Liver (tissue), 8 donors: ENCODE measurements at regions not wholly inside any gene's neighbourhood (a gene's known extent, or its start where the extent isn't known, plus 50 kb on each side); places are given as distances from the start of the nearest gene placed in this dataset.

Experiments
- DNase-seq: peaks from one replicate; pipeline ENCODE4 v3.0.0-alpha.2; 2017; ENCODE audit warnings: low spot score
- H3K27ac ChIP-seq, 2 donors: one replicate each; pipeline ENCODE4 v1.7.0; 2013; ENCODE audit warnings: inconsistent platforms in 2 of 2, low read length in 2 of 2, control low read depth in 1 of 2, low read depth in 1 of 2, mild to moderate bottlenecking in 1 of 2
- H3K27me3 ChIP-seq, 4 donors: one replicate each; pipeline versions ENCODE4 v1.6.1 to v1.7.0; 2013; ENCODE audit warnings: low read length in 3 of 4, inconsistent platforms in 1 of 4, mild to moderate bottlenecking in 1 of 4, moderate library complexity in 1 of 4; ENCODE audit not compliant: control insufficient read depth in 4 of 4, insufficient read depth in 4 of 4
- H3K36me3 ChIP-seq, 4 donors: one replicate each; pipeline versions ENCODE4 v1.6.1 to v1.7.0; 2013; ENCODE audit warnings: low read length in 3 of 4, mild to moderate bottlenecking in 3 of 4, low read depth in 1 of 4, moderate library complexity in 1 of 4; ENCODE audit not compliant: control insufficient read depth in 4 of 4, insufficient read depth in 3 of 4
- H3K4me1 ChIP-seq, 4 donors: one replicate each; pipeline versions ENCODE4 v1.6.1 to v1.7.0; 2013; ENCODE audit warnings: low read length in 3 of 4, mild to moderate bottlenecking in 3 of 4, moderate library complexity in 1 of 4; ENCODE audit not compliant: control insufficient read depth in 4 of 4, insufficient read depth in 4 of 4
- H3K4me3 ChIP-seq, 3 donors: one replicate each; pipeline versions ENCODE4 v1.6.1 to v1.7.0; 2013; ENCODE audit warnings: low read length in 3 of 3, control low read depth in 1 of 3, low read depth in 1 of 3, mild to moderate bottlenecking in 1 of 3
- H3K9ac ChIP-seq, 2 donors: one replicate each; pipeline ENCODE4 v1.7.0; 2013; ENCODE audit warnings: low read length in 2 of 2, mild to moderate bottlenecking in 2 of 2, moderate library complexity in 2 of 2, control low read depth in 1 of 2, low read depth in 1 of 2
- H3K9me3 ChIP-seq, 4 donors: one replicate each; pipeline versions ENCODE4 v1.6.1 to v1.7.0; 2013; ENCODE audit warnings: low read length in 3 of 4; ENCODE audit not compliant: control insufficient read depth in 4 of 4
- FOXA1 ChIP-seq: IDR thresholded peaks from 2 replicates; pipeline ENCODE4 v1.6.1; 2016; ENCODE audit warnings: antibody characterized with exemption
- GABPA ChIP-seq, 2 donors: IDR thresholded peaks in 1 of 2; conservative IDR thresholded peaks in 1 of 2; 2 replicates each; pipeline ENCODE4 v1.6.1; 2016; ENCODE audit warnings: antibody characterized with exemption in 2 of 2, mild to moderate bottlenecking in 1 of 2, moderate library complexity in 1 of 2
- HNF4A ChIP-seq, 2 donors: conservative IDR thresholded peaks; 2 replicates each; pipeline ENCODE4 v1.6.1; 2016; ENCODE audit warnings: antibody characterized with exemption in 2 of 2, mild to moderate bottlenecking in 2 of 2
- HNF4G ChIP-seq: IDR thresholded peaks from 2 replicates; pipeline ENCODE4 v1.6.1; 2016; ENCODE audit warnings: antibody characterized with exemption
- JUND ChIP-seq, 2 donors: IDR thresholded peaks; 2 replicates each; pipeline ENCODE4 v1.6.1; 2016; ENCODE audit warnings: antibody characterized with exemption in 2 of 2
- RAD21 ChIP-seq, 2 donors: IDR thresholded peaks; 2 replicates each; pipeline ENCODE4 v1.6.1; 2016; ENCODE audit warnings: antibody characterized with exemption in 2 of 2, mild to moderate bottlenecking in 2 of 2
- RXRA ChIP-seq, 2 donors: IDR thresholded peaks; 2 replicates each; pipeline ENCODE4 v1.6.1; 2017 to 2018; ENCODE audit warnings: antibody characterized with exemption in 2 of 2, mild to moderate bottlenecking in 1 of 2
- SP1 ChIP-seq: IDR thresholded peaks from 2 replicates; pipeline ENCODE4 v1.6.1; 2018; ENCODE audit warnings: antibody characterized with exemption, mild to moderate bottlenecking
- TAF1 ChIP-seq: conservative IDR thresholded peaks from 2 replicates; pipeline ENCODE4 v1.6.1; 2016; ENCODE audit warnings: antibody characterized with exemption, mild to moderate bottlenecking
- YY1 ChIP-seq: IDR thresholded peaks from 2 replicates; pipeline ENCODE4 v1.6.1; 2016; ENCODE audit warnings: antibody characterized with exemption, mild to moderate bottlenecking
- WGBS: extraction: QIAGEN DNeasy Blood & Tissue Kit; methylation state at CpG from one replicate; pipeline ENCODE4 v1.1.7; 2013; 5-methylcytosine and 5-hydroxymethylcytosine counted together
- TF ChIP-seq, protein P1 (sequence below): IDR thresholded peaks from 2 replicates; pipeline ENCODE4 v1.6.1; 2016; ENCODE audit warnings: antibody characterized with exemption, mild to moderate bottlenecking
- TF ChIP-seq, protein P2 (sequence below): IDR thresholded peaks from 2 replicates; pipeline ENCODE4 v1.6.1; 2016; ENCODE audit warnings: antibody characterized with exemption
- TF ChIP-seq, protein P3 (sequence below): fragments of 150-350 bp; IDR thresholded peaks from 2 replicates; pipeline ENCODE4 v1.5.1; 2017; ENCODE audit warnings: improper control_type of control experiment, low read depth, low read length; ENCODE audit not compliant: missing input control
- TF ChIP-seq, protein P4 (sequence below): IDR thresholded peaks from 2 replicates; pipeline ENCODE4 v1.6.1; 2016; ENCODE audit warnings: antibody characterized with exemption
- TF ChIP-seq, protein P5 (sequence below): IDR thresholded peaks from 2 replicates; pipeline ENCODE4 v1.6.1; 2016; ENCODE audit warnings: antibody characterized with exemption
- donor health status: healthy.
- donor health status: healthy.
- donor health status: healthy.
- donor health status: healthy.
- donor health status: healthy.

DNA sequence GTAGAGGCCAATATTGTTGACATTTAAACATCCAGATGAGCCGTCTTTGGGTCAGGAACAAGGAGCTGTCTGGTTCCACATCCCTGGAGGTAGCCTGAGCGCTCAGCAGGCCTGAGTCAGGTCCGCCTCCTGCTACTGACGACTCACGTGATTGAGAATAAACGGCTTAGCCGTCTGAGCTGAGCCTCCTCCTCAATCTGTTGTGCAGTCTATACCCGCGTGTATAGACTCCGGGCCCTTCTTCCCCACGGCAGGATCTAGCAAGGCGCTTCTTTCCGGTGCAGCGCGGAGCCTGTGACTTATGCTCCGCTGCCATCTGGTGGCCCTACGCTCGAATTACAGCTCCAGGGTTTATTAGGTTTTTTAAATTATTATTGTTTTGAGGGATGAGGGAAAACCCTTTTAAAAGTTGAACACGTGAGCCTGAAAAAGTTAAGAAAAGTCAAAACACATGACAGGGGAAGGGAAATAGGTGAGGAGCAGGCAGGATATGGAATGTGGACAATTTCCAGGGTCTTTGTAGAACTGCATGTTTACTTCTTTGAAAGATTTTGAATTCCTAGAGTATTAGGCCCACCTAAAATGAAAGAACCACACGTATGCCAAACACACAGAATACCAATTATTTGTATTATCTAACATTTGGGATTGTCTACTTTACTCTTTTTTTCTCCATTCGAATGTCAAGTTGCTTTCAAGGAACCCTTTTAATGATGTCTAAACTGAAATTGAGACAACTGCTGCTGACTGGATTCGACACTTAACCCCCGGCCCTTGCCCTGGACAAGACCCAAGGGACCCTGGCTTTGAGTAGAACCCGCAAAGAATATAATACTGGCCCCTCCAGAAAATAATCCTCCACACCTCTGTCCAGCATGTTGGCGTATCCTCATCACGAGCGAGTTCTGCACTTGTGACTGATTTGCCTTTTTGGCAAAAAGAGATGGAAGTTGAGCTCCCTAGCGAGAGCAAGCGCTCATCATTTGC is 112.4 kb upstream of the ZNF236 start:
- peak overlapping the region in 1 of 2 donors; percentile 22 for H3K9ac ChIP-seq
- H3K4me3 ChIP-seq, result no peak overlapping the region
- DNase-seq, result peak; percentile 55
- TF ChIP-seq, protein P1, sequence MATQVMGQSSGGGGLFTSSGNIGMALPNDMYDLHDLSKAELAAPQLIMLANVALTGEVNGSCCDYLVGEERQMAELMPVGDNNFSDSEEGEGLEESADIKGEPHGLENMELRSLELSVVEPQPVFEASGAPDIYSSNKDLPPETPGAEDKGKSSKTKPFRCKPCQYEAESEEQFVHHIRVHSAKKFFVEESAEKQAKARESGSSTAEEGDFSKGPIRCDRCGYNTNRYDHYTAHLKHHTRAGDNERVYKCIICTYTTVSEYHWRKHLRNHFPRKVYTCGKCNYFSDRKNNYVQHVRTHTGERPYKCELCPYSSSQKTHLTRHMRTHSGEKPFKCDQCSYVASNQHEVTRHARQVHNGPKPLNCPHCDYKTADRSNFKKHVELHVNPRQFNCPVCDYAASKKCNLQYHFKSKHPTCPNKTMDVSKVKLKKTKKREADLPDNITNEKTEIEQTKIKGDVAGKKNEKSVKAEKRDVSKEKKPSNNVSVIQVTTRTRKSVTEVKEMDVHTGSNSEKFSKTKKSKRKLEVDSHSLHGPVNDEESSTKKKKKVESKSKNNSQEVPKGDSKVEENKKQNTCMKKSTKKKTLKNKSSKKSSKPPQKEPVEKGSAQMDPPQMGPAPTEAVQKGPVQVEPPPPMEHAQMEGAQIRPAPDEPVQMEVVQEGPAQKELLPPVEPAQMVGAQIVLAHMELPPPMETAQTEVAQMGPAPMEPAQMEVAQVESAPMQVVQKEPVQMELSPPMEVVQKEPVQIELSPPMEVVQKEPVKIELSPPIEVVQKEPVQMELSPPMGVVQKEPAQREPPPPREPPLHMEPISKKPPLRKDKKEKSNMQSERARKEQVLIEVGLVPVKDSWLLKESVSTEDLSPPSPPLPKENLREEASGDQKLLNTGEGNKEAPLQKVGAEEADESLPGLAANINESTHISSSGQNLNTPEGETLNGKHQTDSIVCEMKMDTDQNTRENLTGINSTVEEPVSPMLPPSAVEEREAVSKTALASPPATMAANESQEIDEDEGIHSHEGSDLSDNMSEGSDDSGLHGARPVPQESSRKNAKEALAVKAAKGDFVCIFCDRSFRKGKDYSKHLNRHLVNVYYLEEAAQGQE, result no peak
- TF ChIP-seq, protein P2, sequence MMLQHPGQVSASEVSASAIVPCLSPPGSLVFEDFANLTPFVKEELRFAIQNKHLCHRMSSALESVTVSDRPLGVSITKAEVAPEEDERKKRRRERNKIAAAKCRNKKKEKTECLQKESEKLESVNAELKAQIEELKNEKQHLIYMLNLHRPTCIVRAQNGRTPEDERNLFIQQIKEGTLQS, result no peak
- TF ChIP-seq, protein P3, sequence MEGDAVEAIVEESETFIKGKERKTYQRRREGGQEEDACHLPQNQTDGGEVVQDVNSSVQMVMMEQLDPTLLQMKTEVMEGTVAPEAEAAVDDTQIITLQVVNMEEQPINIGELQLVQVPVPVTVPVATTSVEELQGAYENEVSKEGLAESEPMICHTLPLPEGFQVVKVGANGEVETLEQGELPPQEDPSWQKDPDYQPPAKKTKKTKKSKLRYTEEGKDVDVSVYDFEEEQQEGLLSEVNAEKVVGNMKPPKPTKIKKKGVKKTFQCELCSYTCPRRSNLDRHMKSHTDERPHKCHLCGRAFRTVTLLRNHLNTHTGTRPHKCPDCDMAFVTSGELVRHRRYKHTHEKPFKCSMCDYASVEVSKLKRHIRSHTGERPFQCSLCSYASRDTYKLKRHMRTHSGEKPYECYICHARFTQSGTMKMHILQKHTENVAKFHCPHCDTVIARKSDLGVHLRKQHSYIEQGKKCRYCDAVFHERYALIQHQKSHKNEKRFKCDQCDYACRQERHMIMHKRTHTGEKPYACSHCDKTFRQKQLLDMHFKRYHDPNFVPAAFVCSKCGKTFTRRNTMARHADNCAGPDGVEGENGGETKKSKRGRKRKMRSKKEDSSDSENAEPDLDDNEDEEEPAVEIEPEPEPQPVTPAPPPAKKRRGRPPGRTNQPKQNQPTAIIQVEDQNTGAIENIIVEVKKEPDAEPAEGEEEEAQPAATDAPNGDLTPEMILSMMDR, result peak; percentile 92
- peak; percentile 98 to 99 for TF ChIP-seq RAD21 (IDR thresholded peaks at IDR 0.05)
- H3K27me3 ChIP-seq, result no peaks in the 10 kb centered on the region
- WGBS, result 36% methylated on average over 29 of the region's 29 CpGs
- peaks cover 0 to 2% (median 2%) of the 10 kb centered on the region in 4 donors for H3K4me1 ChIP-seq
- H3K9me3 ChIP-seq, result no peaks in the 10 kb centered on the region
- H3K27ac ChIP-seq, result no peak overlapping the region
- H3K36me3 ChIP-seq, result no peaks in the 10 kb centered on the region

DNA sequence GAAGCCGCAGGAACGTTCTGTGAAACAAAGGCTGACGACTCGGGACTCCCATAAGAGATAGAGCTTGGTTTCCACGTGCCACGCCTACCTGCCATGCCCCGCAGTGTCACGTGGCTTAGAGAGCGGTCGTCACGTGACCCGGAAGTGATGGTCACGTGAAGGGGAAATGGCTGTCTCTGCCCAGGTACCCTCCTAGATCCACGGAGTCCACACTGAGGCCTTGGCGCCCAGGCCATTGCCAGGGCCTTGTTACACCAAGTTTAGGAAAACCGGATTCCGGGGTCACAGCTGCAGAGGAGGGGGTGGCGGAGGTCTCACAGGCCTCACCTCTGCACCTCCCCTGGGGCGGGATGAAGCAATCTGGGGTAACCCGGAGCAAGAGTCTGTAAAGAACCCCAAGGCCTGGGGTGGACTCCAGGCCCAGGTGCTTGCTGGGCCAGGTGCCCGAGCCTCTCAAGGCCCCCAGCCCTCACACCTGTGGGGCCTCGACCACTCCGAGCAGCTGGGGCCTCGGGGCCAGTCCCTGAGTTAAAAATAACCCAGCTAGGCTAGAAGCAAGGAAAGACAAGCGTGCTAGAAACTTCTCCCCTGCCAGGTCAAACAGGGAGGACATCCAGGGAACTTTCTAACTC is 113.5 kb upstream of the ZNF236 start:
- Histone ChIP-seq H3K4me1 (peaks cover 0 to 2% (median 2%) of the 10 kb centered on the region in 4 donors), H3K4me3 (no peak overlapping the region), H3K27me3 (no peaks in the 10 kb centered on the region), H3K36me3 (no peaks in the 10 kb centered on the region), H3K27ac (no peak overlapping the region), H3K9me3 (no peaks in the 10 kb centered on the region), H3K9ac (no peak overlapping the region)
- no peak for DNase-seq
- WGBS, result 96% methylated on average over 25 of the region's 25 CpGs
- no peak for TF ChIP-seq FOXA1
- no peak for TF ChIP-seq RAD21 (IDR thresholded peaks at IDR 0.05)
- TF ChIP-seq, protein P3, result no peak
- TF ChIP-seq, protein P4, sequence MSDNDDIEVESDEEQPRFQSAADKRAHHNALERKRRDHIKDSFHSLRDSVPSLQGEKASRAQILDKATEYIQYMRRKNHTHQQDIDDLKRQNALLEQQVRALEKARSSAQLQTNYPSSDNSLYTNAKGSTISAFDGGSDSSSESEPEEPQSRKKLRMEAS, result no peak
- TF ChIP-seq, protein P1, result no peak
- no peak for TF ChIP-seq HNF4G
- no peak for TF ChIP-seq YY1
- no peak for TF ChIP-seq RXRA (IDR thresholded peaks at IDR 0.05)
- TF ChIP-seq JUND (IDR thresholded peaks at IDR 0.05), result no peak
- TF ChIP-seq, protein P5, sequence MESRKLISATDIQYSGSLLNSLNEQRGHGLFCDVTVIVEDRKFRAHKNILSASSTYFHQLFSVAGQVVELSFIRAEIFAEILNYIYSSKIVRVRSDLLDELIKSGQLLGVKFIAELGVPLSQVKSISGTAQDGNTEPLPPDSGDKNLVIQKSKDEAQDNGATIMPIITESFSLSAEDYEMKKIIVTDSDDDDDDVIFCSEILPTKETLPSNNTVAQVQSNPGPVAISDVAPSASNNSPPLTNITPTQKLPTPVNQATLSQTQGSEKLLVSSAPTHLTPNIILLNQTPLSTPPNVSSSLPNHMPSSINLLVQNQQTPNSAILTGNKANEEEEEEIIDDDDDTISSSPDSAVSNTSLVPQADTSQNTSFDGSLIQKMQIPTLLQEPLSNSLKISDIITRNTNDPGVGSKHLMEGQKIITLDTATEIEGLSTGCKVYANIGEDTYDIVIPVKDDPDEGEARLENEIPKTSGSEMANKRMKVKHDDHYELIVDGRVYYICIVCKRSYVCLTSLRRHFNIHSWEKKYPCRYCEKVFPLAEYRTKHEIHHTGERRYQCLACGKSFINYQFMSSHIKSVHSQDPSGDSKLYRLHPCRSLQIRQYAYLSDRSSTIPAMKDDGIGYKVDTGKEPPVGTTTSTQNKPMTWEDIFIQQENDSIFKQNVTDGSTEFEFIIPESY, result no peak
- TF ChIP-seq GABPA (IDR thresholded peaks at IDR 0.05 in 1 of 2, conservative IDR thresholded peaks at IDR 0.05 in 1 of 2), result no peak
- no peak for TF ChIP-seq TAF1
- TF ChIP-seq SP1, result no peak
- TF ChIP-seq HNF4A (conservative IDR thresholded peaks at IDR 0.05), result no peak
